Islet precursor cell (in vitro differentiated cells): ENCODE measurements at regions not wholly inside any gene's neighbourhood (a gene's known extent, or its start where the extent isn't known, plus 50 kb on each side); places are given as distances from the start of the nearest gene placed in this dataset.
"Not testable (repeated sequence)": the region's sequence is repeated elsewhere in the genome, so short reads cannot be mapped to it uniquely, and the experiment has no call there.

Experiments used
- DNase-seq: peaks from one replicate; pipeline ENCODE4 v3.0.0-alpha.2; 2018

DNA sequence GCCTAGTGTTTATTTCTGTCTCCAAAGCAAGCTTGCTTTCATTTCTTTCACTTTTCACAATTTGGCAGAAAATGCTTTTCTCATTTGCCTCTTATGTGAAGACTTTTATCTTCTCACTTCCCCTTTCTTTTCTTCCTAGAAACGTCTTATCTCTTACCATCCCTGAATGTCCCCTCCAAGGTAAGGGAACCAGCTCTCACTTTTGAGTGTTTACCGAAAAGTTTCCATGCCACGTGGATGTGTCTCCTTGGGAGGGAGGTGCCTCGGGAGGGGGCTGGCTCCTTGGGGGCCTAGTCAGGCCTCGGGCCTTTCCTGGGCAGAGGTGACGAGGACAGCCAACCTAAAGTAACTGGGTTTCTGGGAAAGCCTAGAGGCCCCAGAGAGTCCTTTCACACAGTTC is 127.4 kb downstream of the CD24 start:
- DNase-seq = no peak

DNA sequence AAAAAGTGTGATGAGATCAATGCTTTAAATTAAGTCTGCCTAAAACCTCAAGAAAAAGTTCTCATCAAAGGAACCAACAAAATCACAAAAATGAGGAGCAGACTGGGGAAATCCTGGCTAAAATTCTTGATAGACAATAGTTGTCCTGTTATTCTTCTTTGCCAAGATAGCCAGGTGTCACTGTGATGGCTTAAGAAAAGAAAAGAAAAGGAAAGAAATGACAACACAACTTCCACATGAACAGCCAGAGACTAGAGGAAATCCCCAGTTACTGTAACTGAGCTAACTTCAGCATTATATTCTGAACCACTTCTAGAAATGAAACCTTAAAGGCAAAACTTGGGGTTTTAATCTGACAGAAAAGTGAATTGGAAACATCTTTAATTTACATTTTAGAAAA is 129.6 kb downstream of the CD24 start:
- DNase-seq = no peak

DNA sequence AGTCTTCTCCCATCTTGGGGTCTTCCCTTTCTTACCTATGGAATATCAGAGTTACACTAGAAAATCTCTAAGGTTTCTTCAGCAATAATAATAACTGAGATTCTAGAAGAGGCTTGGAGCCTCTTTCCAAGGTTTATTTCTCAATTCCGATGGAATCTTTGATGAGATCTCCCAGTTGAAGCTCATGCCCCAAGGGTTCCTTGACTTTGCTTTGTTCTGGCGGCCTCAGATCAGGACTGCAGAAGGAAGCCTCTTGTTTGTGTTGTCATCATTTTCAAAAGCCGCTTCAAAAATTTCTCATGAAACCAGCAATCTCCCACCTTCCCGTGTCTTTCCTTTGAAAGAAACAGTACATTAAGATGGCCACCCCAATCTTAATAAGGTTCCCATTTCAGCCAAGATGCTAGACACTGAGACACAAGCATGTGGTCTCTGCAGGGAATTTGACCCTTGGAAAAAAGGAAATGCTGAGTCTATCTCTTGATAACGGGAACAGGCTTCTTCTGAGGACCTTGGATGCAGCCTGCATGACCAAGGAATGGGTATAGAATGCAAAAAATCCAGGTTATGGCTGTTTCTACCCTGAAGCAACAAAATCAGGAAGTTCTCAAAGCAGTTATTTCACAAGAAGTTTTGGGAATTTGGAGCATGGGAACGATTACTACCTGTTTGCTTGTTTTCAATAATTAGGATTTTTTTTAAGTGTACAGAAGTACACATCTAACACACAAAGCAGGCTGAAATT is 141.6 kb downstream of the CD24 start:
- no peak for DNase-seq

DNA sequence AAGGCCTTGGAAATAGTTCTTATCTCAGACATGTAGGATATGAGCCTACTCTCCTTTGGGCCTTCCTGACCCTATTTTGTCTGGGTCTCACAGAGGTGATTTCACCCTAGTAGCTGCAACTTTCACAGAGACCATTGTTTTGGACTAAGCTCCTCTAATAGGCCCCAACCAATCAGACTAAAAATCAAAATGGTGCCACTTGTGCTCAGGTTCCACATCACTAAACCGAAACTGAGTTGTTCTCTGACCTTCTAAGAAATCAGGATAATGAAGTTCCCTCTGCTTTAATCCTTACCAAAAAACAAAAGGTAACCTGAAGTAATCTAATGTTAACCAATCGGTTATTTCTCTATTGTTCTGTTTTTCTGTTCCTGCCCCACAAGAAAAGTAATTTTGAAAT is 143.6 kb downstream of the CD24 start:
- DNase-seq = no peak

DNA sequence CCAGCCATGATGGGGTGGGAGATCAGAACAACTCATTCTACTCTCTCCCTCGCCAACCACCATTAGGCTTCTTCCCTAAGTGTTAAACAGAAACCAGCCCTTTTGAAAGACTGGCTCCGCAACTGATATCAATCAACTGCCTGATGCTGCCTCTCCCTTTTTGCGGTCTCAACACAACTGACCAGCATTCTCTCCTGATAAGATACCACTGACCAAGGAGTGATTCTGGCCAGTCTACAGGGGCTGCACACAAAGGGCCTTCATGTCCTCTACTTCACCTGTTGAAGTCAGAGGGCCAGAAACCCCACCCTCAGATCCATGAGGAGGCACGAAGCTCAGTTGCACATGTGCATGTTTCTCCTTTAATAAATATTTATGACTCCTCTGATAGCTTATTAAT is 145.1 kb downstream of the CD24 start:
- peak; percentile 64 for DNase-seq

DNA sequence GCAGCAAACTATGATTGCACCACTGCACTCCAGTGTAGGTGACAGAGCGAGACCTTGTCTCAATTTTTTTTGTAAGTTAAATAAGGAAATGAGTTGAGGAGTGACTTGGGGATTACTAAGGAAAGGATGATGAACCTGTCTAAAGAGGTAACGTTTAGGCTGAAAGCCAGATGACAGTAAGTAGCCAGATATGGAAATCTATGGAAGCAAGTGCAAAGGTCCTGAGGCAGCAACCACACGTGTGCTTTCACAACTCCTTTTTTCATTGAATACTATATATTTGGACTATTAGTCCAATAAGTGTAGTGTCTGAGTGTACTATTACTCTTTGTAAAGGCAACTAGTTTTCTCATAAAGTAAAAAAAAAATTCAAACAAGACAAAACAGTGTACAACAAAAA is 147.4 kb downstream of the CD24 start:
- no peak for DNase-seq

DNA sequence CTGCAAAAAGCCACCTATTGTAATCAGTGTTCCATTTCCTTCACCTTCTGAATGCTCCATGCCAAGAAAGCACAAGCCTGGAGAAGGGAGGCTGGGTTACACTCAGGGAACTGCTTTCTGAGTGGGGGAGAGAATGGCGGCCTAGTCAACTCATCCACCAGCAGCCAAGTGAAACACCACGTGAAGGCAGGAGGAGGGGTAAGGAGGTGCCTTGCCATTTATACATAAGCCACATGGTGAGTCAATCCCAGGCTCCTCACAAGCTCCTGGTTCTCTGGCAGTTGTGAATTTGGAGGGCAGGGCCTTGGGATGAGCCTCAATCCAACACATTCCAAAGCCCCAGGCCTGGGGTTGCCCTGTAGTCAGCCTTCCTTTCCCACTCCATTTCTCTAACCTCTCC is 149.4 kb downstream of the CD24 start:
- DNase-seq = no peak

DNA sequence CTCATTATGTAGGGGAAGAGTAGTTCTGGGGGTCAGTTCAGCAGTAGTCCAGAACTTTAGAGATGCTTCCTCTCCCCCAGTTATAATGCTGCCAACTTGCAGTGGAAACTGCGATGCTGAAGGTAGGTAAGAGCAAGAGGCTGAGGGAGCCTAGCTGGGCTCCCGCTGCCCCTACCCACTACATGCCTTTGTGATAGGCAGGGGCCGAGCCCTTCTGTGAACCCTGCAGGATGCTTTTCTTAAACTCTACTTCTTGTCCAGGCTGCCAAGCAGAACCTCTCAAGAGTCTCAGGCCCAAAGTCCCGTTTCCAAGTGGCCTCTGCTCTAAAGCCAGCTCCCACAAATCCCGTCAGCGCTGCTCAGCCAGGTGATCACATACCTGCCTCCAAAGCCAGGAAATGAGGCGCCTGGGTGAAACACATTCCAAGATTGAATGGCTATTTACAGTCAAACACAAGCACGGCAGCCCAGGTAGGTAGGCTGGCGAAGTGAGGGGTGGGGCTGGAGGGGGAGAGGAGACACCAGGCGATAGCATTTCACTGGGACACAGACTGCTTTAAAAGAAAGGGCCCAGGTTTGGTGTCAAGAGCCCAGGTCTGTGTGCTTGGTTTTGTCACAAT is 150.7 kb downstream of the CD24 start:
- peak; percentile 90 for DNase-seq

DNA sequence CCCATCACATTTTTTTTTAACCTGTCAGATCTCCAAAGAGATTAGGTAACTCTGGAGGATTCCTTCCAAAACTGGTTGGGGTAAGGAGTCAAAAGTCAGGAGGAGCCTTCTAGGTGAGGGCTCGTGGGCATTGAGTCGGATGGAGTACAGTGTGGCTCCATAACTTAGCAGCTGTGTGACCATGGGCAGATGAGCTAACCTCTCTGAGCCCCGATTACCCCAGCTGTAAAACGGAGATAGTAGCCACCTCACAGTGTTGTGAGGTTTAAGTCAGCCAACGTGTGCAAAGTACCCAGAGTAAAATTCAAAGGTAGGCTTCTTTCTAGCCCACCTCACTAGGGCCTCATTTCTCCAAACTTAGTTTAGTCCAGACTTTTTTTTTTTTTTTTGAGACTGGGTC is 151.5 kb downstream of the CD24 start:
- DNase-seq = no peak

DNA sequence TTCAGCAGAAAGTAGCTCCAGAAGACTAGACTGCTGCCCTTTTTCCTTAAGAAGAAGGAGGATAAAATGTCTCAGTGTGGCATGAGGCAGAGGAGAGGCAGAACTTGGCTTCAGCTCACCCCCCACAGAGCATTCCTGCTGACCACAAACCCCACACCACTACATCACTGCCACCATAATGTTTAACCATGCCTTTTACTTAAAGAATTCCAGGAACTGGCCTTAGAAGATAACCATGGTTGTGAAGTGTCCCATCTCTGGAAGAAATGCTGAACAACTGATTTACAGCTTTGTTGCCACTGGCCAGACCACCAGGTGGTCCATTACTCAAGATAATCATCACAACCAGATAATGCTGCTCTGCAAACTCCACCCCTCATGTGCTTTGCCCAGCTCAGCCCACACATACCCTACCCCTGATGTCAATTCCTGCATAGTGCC is 154.1 kb downstream of the CD24 start:
- peak; percentile 94 for DNase-seq

DNA sequence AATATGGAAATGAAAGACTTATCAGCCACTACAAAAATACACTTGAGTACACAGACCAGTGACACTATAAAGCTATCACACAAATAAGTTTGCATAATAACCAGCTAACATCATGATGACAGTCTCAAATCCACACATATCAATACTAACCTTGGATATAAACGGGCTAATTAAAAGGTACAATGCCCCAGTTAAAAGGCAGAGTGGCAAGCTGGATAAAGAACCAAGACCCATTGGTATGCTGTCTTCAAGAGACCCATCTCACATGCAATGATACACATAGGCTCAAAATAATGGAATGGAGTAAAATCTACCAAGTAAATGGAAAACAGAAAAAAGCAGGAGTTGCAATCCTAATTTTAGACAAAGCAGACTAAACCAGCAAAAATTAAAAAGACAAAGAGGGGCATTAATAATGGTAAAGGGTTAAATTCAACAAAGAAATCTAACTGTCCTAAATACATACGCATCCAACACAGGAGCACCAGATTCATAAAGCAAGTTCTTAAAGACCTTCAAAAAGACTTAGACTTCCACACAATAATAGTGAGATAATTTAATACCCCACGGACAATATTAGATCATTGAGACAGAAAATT is 163.3 kb downstream of the CD24 start:
- no peak for DNase-seq

DNA sequence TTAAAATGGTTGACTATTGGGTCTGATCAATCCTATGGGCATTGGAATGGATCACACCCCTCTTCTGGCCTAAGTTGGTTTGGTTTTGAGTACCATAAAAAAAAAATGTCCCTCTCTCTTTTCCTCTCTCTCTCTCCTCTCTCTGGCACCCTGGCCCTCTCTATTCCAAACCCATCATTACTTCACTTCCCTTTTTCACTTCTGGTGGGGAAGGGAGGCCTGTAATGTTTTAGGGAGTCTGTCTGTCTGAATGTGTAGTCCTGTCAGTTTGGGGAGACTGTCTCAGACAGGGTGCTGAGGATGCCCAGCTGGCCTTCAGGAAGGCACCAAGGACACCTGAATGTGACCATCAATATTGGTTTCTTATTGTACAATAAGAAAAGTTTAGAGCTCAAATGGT is 165.8 kb downstream of the CD24 start:
- no peak for DNase-seq

DNA sequence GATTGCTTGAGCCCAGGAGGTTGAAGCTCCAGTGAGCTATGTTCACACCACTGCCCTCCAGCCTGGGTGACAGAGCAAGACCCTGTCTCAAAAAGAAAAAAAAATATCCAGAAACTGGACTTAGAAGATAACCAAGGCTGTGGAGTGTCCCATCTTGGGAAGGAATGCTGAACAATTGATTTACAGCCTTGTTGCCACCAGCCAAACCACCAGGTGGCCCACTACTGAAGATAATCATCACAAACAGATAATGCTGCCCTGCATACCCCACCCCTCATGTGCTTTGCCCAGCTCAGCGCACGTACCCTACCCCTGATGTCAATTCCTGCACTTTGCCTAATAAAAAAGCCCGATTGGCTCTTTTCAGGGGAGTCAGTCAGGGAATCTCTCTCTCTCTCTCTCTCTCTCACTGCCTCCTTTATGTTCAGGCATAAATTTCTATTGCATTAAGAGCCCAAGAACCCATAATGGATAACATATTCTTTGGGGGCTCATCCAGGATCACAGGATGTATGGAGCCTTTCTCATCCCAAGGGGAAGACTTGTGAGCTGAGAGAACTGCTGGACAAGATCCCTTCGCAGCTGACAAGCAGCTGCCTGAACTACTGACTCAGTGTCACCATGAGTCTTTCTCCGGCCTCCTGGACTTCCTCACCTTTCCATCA is 166.4 kb downstream of the CD24 start:
- no peak for DNase-seq

DNA sequence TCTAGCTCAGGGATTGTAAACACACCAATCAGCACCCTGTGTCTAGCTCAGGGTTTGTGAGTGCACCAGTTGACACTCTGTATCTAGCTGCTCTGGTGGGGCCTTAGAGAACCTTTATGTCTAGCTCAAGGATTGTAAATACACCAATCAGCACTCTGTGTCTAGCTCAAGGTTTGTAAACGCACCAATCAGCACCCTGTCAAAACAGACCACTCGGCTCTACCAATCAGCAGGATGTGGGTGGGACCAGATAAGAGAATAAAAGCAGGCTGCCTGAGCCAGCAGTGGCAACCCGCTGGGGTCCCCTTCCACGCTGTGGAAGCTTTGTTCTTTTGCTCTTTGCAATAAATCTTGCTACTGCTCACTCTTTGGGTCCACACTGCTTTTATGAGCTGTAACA is 168.3 kb downstream of the CD24 start:
- not testable (repeated sequence) for DNase-seq

DNA sequence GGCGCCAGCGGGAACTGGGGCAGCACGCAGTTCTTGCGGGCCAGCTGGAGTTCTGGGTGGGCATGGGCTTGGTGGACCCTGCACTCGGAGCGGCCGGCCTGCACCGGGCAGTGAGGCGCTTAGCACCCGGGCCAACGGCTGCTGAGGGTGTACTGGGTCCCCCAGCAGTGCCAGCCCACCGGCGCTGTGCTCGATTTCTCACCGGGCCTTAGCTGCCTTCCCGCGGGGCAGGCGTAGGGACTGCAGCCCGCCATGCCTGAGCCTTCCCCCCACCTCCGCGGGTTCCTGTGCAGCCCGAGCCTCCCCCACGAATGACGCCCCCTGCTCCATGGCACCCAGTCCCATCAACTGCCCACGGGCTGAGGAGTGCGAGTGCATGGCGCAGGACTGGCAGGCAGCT is 168.8 kb downstream of the CD24 start:
- DNase-seq = no peak

DNA sequence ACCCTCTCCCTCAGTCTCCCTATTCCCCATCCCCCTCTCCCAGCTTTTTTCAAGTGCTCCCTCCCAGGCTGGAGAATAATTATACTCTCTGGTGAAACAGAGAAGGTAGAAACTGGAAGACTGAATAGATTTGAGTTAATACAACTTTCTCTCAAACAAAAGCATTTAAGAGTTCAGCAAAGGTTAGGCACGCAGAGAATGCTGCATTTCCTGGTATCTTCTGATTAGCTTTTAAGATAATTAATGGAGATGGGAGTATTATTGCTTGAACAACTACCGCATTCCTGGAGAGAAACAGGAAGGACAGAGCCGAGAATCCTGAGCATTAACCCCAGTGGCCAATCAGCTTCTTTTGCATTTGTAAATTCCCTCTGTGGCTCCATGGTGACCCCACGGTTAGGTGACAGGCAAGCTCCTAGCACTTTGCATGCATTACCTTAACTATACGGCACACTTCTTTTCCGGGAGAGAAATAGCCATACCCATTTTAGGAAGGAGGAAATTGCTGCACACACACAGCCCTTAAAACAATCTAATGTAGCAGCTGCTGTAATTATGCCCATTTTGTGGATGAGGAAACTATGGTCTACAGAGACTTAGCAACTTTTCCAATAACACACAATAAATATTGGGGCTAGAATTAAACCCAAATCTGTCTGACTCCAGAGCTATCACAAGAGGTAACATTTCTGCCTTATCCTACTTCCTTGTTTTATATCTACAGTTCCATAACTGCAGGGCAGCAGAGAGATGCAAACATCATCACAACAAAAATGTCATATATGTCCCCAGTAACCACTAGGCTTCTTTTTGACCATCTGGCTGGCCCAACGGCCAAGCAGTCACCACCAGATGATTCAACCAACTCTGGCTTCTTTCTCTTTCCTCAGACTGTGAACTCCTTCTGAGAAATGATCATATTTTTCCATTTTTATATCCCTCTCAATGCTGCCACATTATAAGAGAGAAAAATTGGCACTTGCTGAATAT is 169.9 kb downstream of the CD24 start:
- DNase-seq = peak; percentile 61

DNA sequence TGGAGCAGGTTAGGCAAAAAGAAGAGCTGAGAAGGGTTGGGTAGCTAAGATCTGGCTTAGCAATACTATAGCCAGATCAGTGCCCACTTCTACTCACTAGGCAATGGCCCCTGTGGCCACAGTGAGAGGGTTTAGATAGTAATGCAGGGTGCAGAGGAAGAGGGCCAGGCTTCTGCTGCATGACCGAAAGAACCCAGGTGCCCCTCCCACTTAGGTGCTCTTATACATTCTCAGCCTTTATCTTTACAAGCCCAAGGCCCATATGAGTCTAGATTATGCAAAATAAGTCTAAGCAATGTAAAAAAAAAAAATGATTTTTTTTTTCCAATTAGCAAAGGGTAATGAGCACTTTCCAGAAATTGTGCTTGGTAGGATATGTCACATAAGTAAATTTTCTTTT is 171.3 kb downstream of the CD24 start:
- DNase-seq = no peak

DNA sequence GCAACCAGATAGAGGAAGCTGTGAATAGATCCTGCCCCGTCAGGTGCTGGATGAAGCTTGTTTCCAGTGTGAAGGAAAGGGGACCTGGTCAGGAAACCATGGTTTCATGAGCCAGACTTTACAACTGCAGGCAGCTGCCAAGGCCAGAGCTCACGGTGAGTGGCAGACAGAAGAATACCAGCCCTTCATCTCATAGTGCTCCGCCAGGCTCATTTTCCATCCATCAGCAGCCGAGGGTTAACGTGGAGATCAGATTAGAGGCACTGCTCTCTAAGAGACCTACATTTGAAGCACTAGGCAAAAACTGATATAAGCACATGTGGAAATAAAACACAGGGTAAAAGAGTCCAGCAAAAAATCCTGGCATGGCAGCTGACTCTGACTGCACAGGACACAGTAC is 172.4 kb downstream of the CD24 start:
- no peak for DNase-seq

DNA sequence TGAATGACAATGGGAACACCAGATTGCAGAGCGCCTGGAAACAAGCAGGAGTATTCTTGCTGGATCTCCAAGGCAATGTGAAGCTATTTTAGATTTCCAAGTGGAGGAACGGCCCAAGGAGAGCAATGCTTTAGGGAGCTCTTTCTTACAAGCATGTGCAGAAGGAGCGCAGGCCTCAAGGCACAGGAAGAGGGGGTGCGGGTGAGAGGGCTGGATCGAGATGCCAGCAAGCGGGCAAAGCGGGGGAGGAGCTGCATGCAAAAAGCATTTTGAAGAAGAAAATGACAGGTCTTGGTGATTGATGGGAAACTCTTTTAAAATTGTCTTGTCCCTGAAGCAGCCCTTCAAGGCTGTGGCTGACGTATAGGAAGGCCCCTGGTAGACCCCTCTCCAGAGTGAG is 171.9 kb downstream of the QRSL1 start:
- no peak for DNase-seq

DNA sequence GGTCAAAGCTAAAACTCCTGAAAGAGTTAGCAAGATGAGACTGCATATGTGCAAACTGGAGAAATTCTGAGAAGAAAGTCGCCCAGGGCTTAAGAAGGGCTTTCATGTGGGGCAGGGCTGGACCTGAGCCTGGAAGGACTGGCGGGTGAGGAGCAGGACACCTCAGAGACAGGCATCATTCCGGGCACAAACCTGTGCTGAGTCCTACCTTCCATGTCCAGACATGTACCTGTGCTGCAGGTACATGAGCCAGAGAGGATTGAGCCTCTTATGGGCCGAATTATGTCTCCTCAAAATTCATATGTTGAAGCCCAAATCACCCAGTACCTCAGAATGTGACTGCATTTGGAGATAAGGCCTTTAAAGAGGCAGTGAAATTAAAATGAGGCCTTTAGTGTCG is 171.0 kb downstream of the QRSL1 start:
- DNase-seq = no peak

DNA sequence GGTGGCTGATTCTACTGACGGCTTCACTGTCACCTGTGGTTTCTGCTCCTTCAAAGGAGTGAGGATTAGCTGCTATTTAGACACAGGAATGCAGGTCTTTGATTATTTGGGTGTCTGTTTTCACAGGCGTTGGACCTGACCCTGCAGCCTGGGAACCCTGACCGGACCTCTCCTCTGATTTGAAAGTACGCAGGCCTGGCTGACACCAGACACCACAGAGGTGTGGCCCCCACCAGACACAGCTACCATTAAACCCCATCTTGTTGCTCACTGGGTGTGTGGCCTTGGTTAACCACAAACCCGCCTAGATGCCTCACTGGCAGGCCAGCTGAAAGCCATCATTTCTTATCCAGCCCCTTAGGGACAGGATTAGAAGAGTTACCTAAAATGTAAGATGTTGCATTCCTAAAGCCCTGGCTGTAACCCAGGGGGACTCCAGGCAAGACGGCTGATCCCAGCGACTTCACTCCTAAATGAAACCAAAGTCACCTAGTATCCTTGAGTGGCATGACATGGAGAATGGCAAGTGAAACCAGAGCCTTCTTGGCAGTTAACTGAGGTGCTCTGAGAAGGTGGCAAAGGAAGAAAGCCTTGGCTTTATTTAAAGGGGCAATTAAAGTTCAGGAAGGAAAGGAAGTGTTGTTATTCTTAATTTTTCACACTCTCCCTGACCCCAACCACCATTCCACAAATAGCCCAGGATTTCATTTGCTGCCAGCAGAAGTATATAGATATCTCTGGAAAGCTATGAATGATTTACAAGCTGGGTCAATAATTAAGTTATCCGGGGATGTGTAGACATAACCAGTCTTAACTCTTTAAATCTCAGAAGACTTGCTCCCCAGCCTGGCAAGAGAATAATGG is 169.9 kb downstream of the QRSL1 start:
- DNase-seq = peak; percentile 98

DNA sequence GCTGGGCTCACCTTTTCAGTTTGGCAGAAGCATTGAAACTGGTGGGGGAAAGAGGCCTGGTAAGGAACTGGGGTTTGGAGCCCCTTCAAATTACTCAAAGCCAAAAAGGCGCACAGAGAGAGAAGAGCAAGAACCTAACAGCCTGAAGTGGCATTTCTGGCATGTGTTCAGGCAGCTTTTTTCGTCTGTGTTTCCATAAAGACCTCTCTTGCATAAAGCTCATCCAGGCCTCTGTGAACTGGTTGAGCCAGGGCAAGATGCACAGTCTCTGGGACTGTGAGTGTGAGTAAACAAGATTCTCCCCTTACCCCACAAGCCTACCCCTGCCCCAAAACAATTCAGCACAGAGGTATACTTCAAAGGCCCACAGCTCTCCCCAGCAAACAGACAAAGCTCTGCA is 167.8 kb downstream of the QRSL1 start:
- peak; percentile 67 for DNase-seq
